Inferior parietal cortex (tissue), 1 donor: ENCODE measurements at regions not wholly inside any gene's neighbourhood (a gene's known extent, or its start where the extent isn't known, plus 50 kb on each side); places are given as distances from the start of the nearest gene placed in this dataset.
"Not testable (repeated sequence)": the region's sequence is repeated elsewhere in the genome, so short reads cannot be mapped to it uniquely, and the experiment has no call there.

ENCODE experiments used
- DNase-seq: peaks from one replicate; pipeline ENCODE4 v3.0.0-alpha.2; 2016; ENCODE audit errors: extremely low spot score

- no peak for DNase-seq
Measured at GRCh38 chr1:213464786-213465460, 413.9 kb downstream of the RPS6KC1 start.

- DNase-seq = no peak
Measured at GRCh38 chr1:213466541-213466940, 415.5 kb downstream of the RPS6KC1 start.

GRCh38 chr1:213474054-213474453 lies 423.0 kb downstream of the RPS6KC1 start:
- no peak for DNase-seq

- DNase-seq = no peak
Measured at GRCh38 chr1:213481395-213481794, 430.4 kb downstream of the RPS6KC1 start.

GRCh38 chr1:213484333-213484732 lies 433.3 kb downstream of the RPS6KC1 start:
- DNase-seq = no peak

GRCh38 chr1:213484758-213485157 lies 433.7 kb downstream of the RPS6KC1 start:
- DNase-seq = no peak

- no peak for DNase-seq
Measured at GRCh38 chr1:213486488-213486887, 435.4 kb downstream of the RPS6KC1 start.

GRCh38 chr1:213491468-213491867 lies 440.4 kb downstream of the RPS6KC1 start:
- DNase-seq = no peak

- no peak for DNase-seq
Measured at GRCh38 chr1:213492161-213493041, 441.4 kb downstream of the RPS6KC1 start.

- no peak for DNase-seq
Measured at GRCh38 chr1:213499444-213499843, 448.4 kb downstream of the RPS6KC1 start.

- no peak for DNase-seq
Measured at GRCh38 chr1:213507472-213508223, 456.6 kb downstream of the RPS6KC1 start.

- no peak for DNase-seq
Measured at GRCh38 chr1:213511173-213511572, 460.1 kb downstream of the RPS6KC1 start.

GRCh38 chr1:213512316-213512715 lies 461.3 kb downstream of the RPS6KC1 start:
- DNase-seq = no peak

- DNase-seq = no peak
Measured at GRCh38 chr1:213513006-213513405, 462.0 kb downstream of the RPS6KC1 start.

- DNase-seq = not testable (repeated sequence)
Measured at GRCh38 chr1:213514408-213515179, 463.6 kb downstream of the RPS6KC1 start.

- DNase-seq = no peak
Measured at GRCh38 chr1:213519098-213519497, 468.1 kb downstream of the RPS6KC1 start.

GRCh38 chr1:213521206-213521605 lies 466.6 kb upstream of the PROX1 start:
- DNase-seq = no peak

GRCh38 chr1:213523781-213524398 lies 463.9 kb upstream of the PROX1 start:
- DNase-seq = peak; percentile 17

GRCh38 chr1:213526306-213526705 lies 461.5 kb upstream of the PROX1 start:
- DNase-seq = no peak

- DNase-seq = no peak
Measured at GRCh38 chr1:213530611-213531320, 457.0 kb upstream of the PROX1 start.
